Fibroblast of skin of scalp (primary cell): ENCODE measurements at regions not wholly inside any gene's neighbourhood (a gene's known extent, or its start where the extent isn't known, plus 50 kb on each side); places are given as distances from the start of the nearest gene placed in this dataset.
A peak's percentile ranks its signal among the peaks of the same experiment; 100 is the strongest.

Source experiments
- DNase-seq: peaks from one replicate; pipeline ENCODE4 v3.0.0-alpha.2; 2013

DNA sequence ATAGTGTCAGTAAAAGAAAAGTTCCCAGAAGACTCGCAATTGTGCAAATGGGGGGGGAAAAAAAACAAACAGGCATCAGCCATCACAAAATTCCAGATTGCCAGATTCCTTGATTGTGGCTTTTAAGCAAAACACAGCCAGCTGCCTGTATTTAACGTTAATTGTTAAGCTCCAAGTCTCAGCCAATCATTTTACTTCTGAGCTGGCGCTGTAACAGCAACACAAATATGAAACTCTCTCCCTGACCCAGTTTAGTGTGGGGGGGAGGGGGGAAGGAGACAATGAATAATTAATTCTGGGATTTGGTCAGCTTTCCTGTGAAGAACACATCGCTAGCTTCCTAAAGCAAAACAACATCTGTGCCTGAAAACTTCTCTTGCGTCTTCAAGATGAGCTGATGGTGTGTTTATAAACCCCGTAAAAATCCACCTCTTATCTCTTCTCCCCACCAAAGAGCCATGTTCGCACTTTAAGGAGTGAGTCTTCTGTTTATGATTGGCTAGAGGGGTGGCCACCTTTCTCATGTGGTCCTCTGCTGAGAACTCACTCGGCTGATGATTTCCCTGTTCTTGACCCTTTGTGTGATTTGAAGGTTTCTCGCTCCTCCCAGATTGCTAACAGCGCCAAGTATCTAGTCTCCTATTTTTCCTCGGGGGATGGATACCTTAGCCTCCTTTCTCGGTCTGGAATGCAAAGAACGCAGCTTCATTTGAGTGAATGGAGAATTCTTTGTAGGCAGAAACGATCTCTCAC is 160.2 kb upstream of the DAPK1 start:
- DNase-seq, result peak; percentile 65

DNA sequence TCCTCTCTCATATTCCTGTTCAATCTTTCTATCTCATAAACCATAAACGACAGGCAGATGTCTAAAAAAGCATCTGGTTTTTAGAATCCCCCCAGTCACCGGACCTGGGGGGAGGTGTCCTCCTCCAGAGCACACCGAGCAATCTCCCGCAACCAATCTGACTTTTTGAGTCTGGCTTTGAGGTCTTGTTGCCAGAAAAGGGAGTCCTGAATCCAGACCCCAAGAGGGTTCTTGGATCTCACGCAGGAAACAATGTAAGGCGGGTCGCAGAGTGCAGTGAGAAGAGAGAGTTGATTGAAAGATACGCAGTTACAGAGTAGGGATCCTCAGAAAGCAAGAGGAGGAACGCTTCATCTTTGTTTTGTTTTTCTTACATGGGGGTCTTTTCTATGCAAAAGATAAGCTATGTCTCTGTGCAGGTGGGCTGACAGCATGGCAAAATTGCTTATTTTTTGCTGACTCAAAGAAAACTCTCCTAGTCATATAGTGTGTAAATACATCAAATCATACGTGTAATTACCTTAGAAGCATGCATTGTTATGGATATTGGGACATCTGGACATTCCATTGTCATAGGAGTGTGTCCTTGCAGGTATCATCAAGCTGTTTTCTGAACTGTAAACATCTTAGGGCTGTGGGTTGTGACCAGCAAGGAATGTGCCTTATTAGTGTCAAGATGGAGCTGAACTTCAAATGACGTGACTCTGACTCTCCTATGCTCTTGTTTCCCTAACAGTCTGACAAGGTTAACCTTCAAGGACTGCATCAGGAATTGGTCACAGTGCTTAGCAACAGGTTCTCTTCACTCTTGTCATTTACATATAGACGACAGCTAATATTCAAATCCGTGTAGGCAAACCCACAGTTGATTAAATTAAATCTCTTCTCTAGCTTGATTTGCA is 159.3 kb upstream of the DAPK1 start:
- no peak for DNase-seq

DNA sequence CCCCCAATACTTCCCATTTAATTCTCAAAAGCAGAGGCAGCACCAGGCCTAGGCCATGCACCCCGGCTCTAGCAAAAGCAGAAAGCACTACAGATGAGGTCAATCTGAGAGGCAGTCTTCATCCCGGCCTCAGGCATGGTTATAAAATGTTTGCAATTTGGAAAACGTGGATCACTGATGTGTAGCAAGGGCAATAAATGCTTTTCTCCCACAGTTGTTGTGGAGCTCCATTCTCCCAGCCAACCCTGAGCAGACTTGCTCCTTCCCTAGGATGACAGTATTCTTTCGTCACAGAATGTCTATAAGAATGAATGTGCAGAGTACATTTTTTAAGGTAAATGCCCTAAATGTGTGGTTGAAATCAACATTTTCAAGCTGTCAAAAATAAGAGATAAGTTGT is 157.3 kb upstream of the DAPK1 start:
- DNase-seq, result no peak

DNA sequence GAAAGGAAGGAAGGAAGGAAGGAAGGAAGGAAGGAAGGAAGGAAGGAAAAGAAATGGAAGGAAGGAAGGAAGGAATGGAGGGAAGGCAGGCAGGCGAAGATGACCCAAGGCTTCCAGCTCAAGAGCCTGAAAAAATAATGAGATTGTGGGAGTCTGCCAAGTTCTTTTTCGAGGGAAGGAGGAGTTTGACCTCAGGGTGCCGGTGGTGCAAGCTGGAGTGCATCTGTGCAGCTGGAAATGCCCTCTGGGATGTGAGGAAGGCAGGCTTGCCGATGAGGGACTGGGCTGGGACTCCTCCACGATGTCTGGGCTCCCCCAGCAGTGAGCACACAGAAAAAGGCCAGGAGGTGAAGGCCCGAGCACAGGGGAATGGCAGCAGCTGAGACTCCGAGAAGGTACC is 154.9 kb upstream of the DAPK1 start:
- no peak for DNase-seq

DNA sequence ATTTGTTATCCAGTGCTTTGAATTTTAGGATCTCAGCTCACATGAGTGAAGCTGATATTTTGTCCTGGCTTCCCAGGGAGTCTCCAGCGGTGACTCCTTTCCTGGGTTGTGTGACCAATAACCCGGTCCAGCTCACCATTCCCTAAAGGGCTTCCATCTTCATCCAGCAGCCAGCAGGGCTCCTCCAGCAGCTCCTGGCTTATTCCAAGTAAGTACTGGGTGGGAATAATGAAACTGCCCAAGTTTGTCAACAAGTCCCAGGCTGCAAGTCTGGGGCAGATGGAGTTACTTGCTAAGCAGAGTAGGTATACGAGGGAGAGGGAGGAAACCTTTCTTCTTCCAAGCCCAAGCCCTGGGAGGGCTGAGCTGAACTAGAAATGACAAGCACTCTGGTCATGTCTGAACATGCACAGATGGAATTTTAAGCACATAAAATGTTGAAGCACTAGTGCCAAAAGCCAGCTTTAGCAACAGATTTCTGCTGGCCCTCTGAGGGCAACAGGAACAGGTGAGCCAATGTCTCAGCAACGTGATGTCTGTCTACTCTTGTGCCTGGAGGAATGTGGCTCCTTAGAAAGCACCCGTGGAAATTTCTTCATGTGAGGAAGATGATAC is 153.7 kb upstream of the DAPK1 start:
- DNase-seq, result no peak

DNA sequence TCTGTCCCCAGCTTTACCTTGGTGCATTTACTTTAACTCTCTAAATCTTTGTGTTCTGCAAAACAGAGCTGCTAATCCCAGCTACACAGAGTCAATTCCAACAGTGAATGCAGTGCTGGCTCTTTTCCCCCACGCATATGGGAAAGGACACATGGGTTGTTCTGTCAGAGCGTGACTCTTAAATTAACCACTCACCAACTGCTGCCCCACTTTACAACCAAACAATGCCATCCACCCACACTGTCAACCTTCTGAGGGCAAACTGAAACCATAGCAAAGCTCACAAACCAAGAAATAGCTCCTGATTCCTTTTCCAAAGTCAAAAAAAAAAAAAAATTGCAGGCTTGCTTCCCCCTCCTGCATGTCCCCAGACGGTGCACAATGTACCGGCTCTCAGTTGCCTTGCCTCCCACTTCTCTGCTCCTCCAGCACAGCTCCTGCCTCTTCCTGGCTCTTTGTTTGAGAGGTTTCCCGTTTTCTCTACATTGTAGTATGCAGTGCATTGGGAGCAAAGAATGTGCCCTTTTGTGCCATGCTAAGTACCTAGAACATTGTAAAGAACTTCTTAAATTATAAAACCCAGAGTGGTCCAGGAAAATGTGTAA is 151.5 kb upstream of the DAPK1 start:
- no peak for DNase-seq

DNA sequence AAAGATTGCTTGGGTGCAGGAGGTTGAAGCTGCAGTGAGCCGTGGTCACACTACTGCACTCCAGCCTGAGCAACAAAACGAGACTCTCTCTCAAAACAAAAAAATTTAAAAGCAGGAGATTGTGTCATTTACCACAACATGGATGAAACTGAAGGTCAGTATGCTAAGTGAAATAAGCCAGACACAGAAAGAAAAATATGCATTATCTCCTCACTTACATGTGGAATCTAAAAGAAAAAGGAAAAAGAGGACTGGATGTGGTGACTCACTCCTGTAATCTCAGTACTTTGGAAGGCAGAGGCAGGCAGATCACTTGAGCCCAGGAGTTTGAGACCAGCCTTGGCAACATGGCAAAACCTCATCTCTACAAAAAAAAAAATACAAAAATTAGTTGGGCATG is 146.8 kb upstream of the DAPK1 start:
- peak; percentile 63 for DNase-seq

DNA sequence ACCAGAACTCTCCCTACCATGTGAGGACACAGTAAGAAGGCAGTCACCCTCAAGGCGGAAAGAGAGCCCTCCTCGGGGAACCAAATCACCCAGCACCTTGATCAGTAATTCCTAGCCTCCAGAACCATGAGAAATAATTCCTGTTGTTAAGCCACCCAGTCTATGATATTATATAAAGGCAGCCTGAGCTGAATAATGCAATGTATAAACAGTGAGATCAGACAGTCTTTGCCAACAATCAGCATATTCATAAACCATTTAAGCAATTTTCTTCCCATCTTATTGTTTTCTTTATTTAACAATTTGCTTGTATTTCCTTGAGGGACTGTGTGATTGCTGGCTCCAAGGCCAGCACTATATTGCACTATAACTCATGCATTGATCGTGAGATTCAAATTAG is 144.4 kb upstream of the DAPK1 start:
- DNase-seq, result no peak

DNA sequence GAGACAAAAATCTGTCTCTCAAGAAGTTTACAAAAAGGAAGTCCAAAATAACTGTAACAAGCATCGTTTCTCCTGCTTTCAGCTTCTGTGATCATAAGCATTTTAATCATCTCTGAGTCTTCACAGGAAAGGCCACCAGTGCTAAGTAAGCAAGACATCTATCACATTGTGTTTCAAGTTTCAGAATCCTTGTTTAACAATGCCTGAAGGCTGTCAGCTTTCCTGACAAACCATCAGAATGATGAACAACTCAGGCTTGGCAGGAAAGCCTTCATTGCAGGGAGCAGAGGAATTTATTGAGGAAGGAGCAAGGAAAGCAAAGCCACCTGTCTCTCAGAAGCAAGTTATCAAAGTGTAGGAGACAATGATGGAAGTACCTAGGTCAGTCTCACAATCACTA is 143.5 kb upstream of the DAPK1 start:
- DNase-seq, result no peak

DNA sequence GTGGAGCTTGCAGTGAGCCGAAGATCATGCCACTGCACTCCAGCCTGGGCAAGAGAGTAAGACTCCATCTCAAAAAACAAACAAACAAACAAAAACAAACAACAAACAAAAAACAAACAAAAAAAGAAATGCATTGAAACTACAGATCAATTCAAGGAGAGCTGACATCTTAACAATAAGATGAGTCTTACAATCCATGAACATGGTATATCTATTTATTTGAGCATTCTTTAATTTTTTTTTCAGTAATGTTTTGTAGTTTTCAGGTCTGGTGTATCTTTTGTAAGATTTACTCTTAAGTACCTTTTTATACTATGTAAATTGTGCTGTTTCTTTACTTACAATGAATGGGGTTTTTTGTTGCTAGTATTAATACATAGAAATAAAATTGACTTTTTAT is 140.1 kb upstream of the DAPK1 start:
- no peak for DNase-seq

DNA sequence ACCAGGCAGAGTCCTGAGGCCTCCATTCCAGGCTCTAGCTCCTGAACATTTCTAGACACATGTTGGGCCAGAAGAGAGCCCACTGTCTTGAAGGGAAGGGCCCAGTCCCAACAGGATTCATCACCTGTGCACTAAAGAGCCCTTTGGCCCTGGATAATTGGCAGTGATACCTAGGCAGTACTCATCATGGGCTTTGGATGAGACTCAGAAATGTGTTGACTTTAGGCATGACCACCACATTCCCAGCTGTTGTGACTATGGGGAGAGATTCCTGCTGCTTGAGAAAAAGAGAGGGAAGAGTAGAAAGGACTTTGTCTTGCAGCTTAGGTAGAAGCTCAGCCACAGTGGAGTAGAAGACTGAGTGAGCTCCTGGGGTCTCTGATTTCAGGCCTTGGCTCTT is 138.4 kb upstream of the DAPK1 start:
- no peak for DNase-seq

DNA sequence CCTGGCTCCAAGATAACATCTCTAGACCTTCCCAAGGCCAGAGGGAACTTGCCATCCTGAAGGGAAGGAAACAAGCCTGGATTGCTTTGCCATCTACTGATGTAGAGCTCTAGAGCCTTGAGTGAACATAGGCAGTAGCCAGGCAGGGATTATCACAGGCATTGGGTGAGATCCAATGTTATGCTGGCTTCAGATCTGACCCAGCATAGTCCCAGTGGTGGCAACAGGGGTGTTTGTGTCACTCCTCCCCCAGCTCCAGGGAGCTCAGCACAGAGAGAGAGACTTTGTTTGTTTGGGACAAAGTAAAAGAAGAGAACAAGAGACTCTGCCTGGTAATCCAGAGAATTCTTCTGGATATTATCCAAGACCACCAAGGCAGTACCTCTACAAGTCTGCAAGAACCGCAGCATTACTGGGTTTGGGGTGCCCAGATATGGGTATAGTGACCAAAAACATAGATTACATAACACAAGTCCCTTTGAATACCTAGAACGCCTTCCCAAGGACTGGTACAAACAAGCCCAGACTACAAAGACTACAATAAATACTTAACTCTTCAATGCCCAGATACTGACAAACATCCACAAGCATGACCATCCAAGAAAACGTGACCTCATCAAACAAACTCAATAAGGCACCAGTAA is 137.6 kb upstream of the DAPK1 start:
- DNase-seq, result no peak

DNA sequence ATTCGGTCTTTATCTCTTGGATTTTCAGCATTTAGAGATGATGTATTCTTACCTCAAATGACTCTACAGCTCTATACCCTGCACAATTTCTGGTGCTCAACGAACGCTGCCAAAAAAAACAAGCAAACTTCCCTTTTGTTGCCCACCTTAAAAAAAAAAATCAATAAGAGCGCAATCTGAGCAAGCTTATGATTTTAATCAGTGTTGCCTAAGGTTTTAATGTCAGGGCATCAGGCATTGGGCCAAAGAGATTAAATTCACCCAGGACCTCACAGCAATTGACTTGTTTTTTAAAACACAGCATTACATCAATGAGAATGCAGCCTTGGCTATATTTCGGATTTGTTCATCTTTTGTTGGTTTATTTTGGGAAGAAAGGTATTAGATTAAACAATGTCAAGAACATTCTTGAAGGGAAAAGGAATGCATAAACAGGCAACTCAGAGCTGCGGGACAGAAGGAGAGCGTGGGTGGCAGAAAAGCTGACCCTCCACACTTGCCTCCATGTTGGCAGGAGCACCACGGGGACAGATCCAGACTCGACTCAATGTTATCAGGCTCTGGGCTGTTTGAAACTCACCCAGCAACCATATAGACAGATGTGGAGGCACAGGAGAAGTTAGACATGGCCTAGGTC is 127.5 kb upstream of the DAPK1 start:
- DNase-seq, result no peak

DNA sequence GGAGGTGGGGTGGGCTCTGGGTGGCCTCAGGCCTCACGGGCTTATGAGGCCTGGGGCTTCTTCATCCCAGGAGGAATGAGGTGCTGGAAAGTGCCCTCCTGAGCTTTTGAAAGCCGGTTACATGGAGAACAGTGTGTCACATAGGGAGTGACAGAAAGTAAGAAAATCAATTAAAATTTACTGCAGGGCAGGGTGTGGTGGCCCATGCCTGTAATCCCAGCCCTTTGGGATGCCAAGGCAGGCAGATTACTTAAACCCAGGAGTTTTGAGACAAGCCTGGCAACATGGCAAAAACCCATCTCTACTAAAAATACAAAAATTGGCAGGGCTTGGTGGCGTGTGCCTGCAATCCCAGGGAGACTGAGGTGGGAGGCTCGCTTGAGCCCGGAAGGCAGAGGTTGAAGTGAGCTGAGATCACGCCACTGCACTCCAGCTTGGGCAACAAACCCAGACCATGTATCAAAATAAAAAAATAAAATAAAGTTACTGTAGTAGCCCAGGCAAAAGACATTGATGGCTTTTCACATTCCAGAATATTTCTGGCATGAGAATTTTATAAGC is 125.8 kb upstream of the DAPK1 start:
- DNase-seq, result no peak

DNA sequence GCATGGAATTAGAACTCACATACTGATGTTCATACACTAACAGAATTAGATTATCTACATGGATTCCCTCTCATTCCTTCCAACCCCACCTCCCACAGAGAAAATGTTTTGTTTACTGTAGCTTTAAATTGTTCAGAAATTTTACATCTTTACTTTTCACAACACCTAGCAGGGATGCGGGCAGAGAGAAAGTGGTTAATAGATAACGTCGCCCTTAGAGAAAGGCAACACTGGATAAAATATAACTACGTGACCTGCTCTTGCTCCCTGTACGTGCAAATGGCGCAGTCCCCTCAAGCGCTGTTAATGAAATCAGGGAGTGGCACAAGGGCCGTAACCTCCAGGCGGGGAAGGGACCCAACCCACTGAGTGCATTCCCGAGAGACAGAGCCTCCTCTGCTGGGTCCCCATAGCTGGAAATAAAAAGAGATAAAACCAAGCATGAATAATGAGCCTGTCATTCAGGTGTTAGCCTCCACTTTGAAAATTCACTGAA is 125.3 kb upstream of the DAPK1 start:
- peak; percentile 39 for DNase-seq

DNA sequence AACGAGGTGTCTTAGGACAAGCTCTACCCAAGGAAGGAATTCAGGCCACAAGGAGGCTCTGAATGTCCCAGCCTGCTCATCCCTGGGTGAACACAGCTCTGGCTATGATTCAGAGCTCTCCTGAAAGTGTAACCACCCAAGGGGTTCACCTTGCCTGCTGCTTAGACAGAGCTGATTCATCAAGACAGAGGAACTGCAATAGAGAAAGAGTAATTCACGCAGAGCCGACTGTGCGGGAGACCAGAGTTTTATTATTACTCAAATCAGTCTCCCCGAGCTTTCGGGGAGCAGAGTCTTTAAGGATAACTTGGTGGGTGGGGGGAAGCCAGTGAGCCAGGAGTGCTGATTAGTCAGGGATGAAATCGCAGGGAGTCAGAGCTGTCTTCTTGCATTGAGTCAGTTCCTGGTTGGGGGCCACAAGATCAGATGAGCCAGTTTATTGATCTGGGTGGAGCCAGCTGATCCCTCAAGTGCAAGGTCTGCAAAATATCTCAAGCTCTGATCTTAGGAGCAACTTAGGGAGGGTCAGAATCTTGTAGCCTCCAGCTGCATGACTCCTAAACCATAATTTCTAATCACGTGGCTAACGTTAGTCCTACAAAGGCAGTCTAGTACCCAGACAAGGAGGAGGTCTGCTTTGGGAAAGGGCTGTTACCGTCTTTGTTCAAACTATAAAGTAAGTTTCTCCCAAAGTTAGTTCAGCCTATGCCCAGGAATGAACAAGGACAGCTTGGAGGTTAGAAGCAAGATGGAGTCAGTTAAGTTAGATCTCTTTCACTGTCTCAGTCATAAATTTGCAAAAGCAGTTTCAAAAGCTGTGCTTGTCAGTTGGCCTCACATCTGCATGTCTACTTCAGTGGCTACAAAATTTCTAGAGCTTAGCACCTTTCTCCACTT is 123.4 kb upstream of the DAPK1 start:
- DNase-seq, result peak; percentile 33

DNA sequence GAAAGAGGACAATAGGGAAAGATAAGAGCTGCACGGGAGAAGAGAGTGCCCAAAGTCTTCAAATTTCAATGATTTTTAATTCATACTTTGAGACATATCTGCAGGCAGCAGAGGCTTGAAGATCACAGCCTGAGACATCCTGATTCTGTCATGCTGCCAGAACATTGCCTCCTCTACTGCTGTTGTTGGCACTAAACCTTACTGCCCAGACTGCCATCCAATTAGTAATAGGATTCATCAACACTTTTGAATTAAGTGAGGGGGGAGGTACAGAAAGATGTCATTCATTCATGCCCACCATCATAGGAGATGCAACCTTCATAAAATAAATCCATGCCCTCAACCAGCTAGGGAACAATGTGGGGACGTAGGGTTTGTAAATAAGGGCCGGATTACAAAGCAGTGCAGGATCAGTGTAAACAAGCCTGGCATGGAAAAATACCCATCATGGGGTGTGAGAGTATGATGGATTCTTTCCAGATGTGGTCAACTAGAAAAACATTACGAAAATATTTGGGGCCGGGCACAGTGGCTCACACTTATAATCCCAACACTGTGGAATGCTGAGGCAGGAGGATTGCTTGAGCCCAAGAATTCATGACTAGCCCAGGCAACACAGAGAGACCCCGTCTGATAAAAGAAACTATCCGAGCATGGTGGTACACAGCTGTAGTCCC is 122.1 kb upstream of the DAPK1 start:
- DNase-seq, result peak; percentile 93

DNA sequence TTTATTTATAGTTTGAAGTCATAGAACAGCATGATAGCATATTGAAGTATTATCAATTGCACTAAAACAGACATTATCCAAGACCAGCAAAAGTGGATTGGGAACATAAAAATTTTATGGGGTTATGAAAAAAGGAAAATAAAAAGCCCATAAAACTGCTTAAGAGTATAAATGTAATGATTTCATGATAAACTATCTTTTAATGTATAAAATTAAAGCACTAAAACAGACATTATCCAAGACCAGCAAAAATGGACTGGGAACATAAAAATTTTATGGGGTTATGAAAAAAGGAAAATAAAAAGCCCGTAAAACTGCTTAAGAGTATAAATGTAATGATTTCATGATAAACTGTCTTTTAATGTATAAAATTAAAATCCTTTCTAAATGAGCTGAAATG is 119.0 kb upstream of the DAPK1 start:
- DNase-seq, result no peak

DNA sequence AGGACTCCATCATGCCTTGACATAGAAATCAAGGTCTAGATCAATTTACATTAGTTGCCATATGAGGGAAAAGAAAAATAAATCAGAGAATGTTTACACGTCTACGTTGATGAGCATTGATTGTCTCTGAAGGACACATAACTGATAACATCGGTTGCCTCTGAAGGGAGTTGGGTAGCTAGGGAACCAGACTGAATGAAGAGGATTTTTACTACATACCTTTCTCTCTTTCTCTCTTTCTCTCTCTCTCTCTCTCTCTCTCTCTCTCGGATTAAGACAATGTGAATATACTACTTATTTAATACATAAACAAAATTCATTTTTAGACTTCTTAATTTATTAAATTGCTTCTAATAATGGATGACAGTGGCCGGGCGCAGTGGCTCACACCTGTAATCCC is 118.4 kb upstream of the DAPK1 start:
- no peak for DNase-seq
